ENCODE measurements at regions not wholly inside any gene's neighbourhood (a gene's known extent, or its start where the extent isn't known, plus 50 kb on each side); places are given as distances from the start of the nearest gene placed in this dataset.
A peak's percentile ranks its signal among the peaks of the same experiment; 100 is the strongest.
"Not testable (repeated sequence)": the region's sequence is repeated elsewhere in the genome, so short reads cannot be mapped to it uniquely, and the experiment has no call there.

DNA sequence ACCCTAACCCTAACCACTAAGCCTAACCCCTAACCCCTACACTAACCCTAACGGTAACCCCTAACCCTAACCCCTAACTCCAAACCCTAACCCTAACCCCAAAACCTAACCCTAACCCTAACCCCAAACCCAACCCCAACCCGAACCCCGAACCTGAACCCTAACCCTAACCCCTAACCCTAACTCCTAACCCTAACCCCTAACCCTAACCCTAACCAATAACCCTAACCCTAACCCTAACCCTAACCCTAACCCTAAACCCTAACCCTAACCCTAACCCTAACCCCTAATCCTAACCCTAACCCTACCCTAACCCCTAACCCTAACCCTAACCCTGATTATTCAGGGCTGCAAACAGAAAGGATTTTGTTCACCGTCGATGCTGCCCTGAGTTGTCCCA is 144.6 kb upstream of the DUSP22 start:
- not testable (repeated sequence) for ATAC-seq; H3K27ac Mint-ChIP-seq; H3K36me3 Mint-ChIP-seq; DNase-seq (ENCODE audit: low spot score); H3K4me1 Mint-ChIP-seq (ENCODE audit: low read depth in 2 of 2); H3K4me3 Mint-ChIP-seq; H3K9me3 Mint-ChIP-seq
- H3K27me3 Mint-ChIP-seq, result peaks cover 8 to 10% of the 10 kb centered on the region in 2 donors

- H3K36me3 Mint-ChIP-seq, H3K4me3 Mint-ChIP-seq, H3K9me3 Mint-ChIP-seq, H3K27ac Mint-ChIP-seq: not testable (repeated sequence)
- H3K27me3 Mint-ChIP-seq, result peaks cover 13 to 17% of the 10 kb centered on the region in 2 donors
- DNase-seq (ENCODE audit: low spot score) (peak; percentile 80), ATAC-seq (peak; percentile 94 to 95)
- peaks cover 3 to 10% of the 10 kb centered on the region in 2 donors for H3K4me1 Mint-ChIP-seq (ENCODE audit: low read depth in 2 of 2)
Observed at GRCh38 chr6:148051-148984, 144.0 kb upstream of the DUSP22 start.

- DNase-seq (ENCODE audit: low spot score); H3K27ac Mint-ChIP-seq: not testable (repeated sequence)
- H3K4me1 Mint-ChIP-seq (ENCODE audit: low read depth in 2 of 2), result peaks cover 13 to 26% of the 10 kb centered on the region in 2 donors
Observed at GRCh38 chr6:150147-150546, 142.1 kb upstream of the DUSP22 start.

GRCh38 chr6:152436-152835 is 139.9 kb upstream of the DUSP22 start:
- H3K27ac Mint-ChIP-seq, result peak overlapping the region in 1 of 2 donors; percentile 17
- peaks cover 13 to 45% of the 10 kb centered on the region in 2 donors for H3K4me1 Mint-ChIP-seq (ENCODE audit: low read depth in 2 of 2)
- H3K27me3 Mint-ChIP-seq, result peaks cover 29 to 30% of the 10 kb centered on the region in 2 donors
- ATAC-seq; H3K9me3 Mint-ChIP-seq; H3K4me3 Mint-ChIP-seq; H3K36me3 Mint-ChIP-seq; DNase-seq (ENCODE audit: low spot score): not testable (repeated sequence)

More at GRCh38 chr6:150147-150546, 142.1 kb upstream of the DUSP22 start:
- H3K36me3 Mint-ChIP-seq, H3K4me3 Mint-ChIP-seq, H3K9me3 Mint-ChIP-seq, ATAC-seq: not testable (repeated sequence)
- H3K27me3 Mint-ChIP-seq, result peaks cover 27 to 30% of the 10 kb centered on the region in 2 donors

- not testable (repeated sequence) for ATAC-seq; DNase-seq (ENCODE audit: low spot score); H3K9me3 Mint-ChIP-seq; H3K36me3 Mint-ChIP-seq
- H3K4me3 Mint-ChIP-seq, result peak overlapping the region; percentile 47
- peak overlapping the region in 1 of 2 donors; percentile 17 for H3K27ac Mint-ChIP-seq
- H3K27me3 Mint-ChIP-seq, result peaks cover 29 to 30% of the 10 kb centered on the region in 2 donors
- H3K4me1 Mint-ChIP-seq (ENCODE audit: low read depth in 2 of 2), result peaks cover 13 to 45% of the 10 kb centered on the region in 2 donors
Observed at GRCh38 chr6:153026-153425, 139.3 kb upstream of the DUSP22 start.

- DNase-seq (ENCODE audit: low spot score); H3K36me3 Mint-ChIP-seq; ATAC-seq; H3K9me3 Mint-ChIP-seq: not testable (repeated sequence)
- H3K27ac Mint-ChIP-seq, result peak overlapping the region in 1 of 2 donors; percentile 25
- peaks cover 34 to 36% of the 10 kb centered on the region in 2 donors for H3K27me3 Mint-ChIP-seq
- peaks cover 13 to 45% of the 10 kb centered on the region in 2 donors for H3K4me1 Mint-ChIP-seq (ENCODE audit: low read depth in 2 of 2)
- peak overlapping the region; percentile 55 for H3K4me3 Mint-ChIP-seq
Observed at GRCh38 chr6:153867-154266, 138.4 kb upstream of the DUSP22 start.

DNA sequence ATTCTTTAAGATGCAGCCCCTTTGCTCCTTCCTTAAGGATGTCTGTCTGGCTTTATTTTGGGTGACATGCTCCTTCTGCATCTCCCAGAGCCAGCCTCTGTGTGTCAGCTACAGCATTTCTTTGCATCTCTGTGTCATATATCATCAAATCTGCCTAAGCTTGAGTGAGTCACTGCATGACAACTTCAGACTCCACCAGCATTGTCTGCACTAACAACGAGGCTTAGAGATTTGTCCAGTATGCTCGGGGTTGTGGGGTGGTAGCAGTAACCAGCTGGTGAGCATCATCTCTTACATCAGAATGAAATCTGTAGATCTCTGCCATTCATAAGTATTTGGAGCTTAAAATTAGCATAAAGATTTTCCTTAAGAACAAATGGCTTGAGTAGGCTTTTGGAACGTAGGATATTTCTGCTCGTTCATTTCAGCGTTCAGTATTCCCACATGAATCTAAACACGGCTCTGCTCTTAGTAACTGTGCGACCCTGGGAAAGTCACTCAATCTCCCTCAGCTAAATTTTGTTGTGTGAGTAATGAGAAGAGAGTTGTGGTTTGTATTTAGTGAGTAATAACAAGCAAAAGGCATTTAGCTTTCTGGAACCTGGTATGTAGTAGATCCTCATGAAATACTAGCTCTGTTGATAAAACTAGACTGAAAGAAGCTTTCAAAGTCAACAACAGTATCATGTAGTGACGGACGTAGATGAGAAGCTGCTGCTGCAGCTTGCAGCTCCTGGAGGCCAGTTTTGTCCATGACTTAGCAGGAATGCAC is 137.8 kb upstream of the DUSP22 start:
- peaks cover 36 to 41% of the 10 kb centered on the region in 2 donors for H3K27me3 Mint-ChIP-seq

DNA sequence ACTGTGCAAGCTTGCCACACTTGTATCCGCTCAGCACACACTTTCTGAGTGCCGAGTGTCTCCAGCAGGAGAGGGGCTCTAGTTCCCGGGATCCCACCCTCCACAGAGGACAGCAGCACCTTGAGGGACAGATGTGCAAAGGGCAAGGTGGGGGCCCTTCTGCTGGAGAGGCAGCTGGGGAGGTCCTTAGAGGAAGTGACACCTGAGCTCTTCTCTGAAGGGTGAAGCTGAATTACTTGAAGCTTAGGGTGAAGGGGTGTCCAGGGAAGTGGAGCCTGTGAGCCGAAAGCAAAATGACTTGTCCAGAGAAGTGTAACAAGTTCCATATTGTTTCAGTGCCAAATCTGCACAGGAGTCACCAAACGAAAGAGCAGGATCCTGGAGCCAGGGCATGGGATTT is 136.3 kb upstream of the DUSP22 start:
- H3K4me1 Mint-ChIP-seq (ENCODE audit: low read depth in 2 of 2), result peaks cover 10 to 45% of the 10 kb centered on the region in 2 donors
- ATAC-seq (no peak), DNase-seq (ENCODE audit: low spot score) (no peak)
- no peak overlapping the region for H3K27ac Mint-ChIP-seq
- H3K4me3 Mint-ChIP-seq, result peak overlapping the region; percentile 27
- H3K9me3 Mint-ChIP-seq, result no peaks in the 10 kb centered on the region
- H3K27me3 Mint-ChIP-seq, result peaks cover 48 to 55% of the 10 kb centered on the region in 2 donors
- H3K36me3 Mint-ChIP-seq, result no peaks in the 10 kb centered on the region

More for the DNA sequence above, 137.8 kb upstream of the DUSP22 start:
- not testable (repeated sequence) for ATAC-seq; DNase-seq (ENCODE audit: low spot score); H3K36me3 Mint-ChIP-seq; H3K9me3 Mint-ChIP-seq
- Mint-ChIP-seq H3K4me1 (ENCODE audit: low read depth in 2 of 2) (peaks cover 12 to 45% of the 10 kb centered on the region in 2 donors), H3K27ac (peak overlapping the region in 1 of 2 donors; percentile 25), H3K4me3 (peak overlapping the region; percentile 55)

GRCh38 chr6:156441-157140 is 135.7 kb upstream of the DUSP22 start:
- Mint-ChIP-seq H3K4me3 (peak overlapping the region; percentile 50), H3K4me1 (ENCODE audit: low read depth in 2 of 2) (peaks cover 10 to 44% of the 10 kb centered on the region in 2 donors), H3K27me3 (peaks cover 50 to 55% of the 10 kb centered on the region in 2 donors), H3K27ac (peak overlapping the region in 1 of 2 donors; percentile 33)
- not testable (repeated sequence) for H3K36me3 Mint-ChIP-seq; ATAC-seq; DNase-seq (ENCODE audit: low spot score); H3K9me3 Mint-ChIP-seq

- H3K27ac Mint-ChIP-seq, result peak overlapping the region in 1 of 2 donors; percentile 33
- DNase-seq (ENCODE audit: low spot score); H3K36me3 Mint-ChIP-seq; ATAC-seq; H3K9me3 Mint-ChIP-seq: not testable (repeated sequence)
- H3K27me3 Mint-ChIP-seq, result peaks cover 45 to 49% of the 10 kb centered on the region in 2 donors
- peaks cover 10 to 41% of the 10 kb centered on the region in 2 donors for H3K4me1 Mint-ChIP-seq (ENCODE audit: low read depth in 2 of 2)
- H3K4me3 Mint-ChIP-seq, result peak overlapping the region; percentile 38
Observed at GRCh38 chr6:157176-157575, 135.1 kb upstream of the DUSP22 start.

- H3K36me3 Mint-ChIP-seq; H3K27ac Mint-ChIP-seq; H3K9me3 Mint-ChIP-seq; ATAC-seq; H3K4me3 Mint-ChIP-seq; DNase-seq (ENCODE audit: low spot score); H3K4me1 Mint-ChIP-seq (ENCODE audit: low read depth in 2 of 2): not testable (repeated sequence)
- peaks cover 27 to 28% of the 10 kb centered on the region in 2 donors for H3K27me3 Mint-ChIP-seq
Observed at GRCh38 chr6:161657-162056, 130.6 kb upstream of the DUSP22 start.

DNA sequence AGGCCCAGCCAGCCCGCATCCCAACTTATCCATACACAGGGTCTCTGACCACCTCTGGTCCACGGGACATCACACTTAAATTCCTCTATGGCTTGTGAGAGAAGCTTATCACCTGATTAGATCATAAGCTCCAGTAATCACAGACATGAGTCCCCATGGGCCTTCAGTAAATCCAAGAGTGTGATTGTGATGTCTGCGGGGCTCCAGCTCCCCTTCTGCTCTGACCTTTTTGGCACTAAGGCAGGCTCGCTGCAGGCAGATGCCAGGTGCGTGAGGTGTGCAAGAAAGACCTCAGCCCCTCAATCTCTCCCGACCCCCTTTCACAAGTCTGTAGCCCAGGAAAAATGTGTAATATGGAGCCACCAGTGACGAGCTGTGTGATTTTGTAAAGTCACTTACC is 127.6 kb upstream of the DUSP22 start:
- Mint-ChIP-seq H3K36me3 (no peaks in the 10 kb centered on the region), H3K27ac (no peak overlapping the region), H3K27me3 (peaks cover 14 to 22% of the 10 kb centered on the region in 2 donors), H3K4me3 (no peak overlapping the region), H3K9me3 (no peaks in the 10 kb centered on the region), H3K4me1 (ENCODE audit: low read depth in 2 of 2) (no peaks in the 10 kb centered on the region)
- ATAC-seq (no peak), DNase-seq (ENCODE audit: low spot score) (no peak)

DNA sequence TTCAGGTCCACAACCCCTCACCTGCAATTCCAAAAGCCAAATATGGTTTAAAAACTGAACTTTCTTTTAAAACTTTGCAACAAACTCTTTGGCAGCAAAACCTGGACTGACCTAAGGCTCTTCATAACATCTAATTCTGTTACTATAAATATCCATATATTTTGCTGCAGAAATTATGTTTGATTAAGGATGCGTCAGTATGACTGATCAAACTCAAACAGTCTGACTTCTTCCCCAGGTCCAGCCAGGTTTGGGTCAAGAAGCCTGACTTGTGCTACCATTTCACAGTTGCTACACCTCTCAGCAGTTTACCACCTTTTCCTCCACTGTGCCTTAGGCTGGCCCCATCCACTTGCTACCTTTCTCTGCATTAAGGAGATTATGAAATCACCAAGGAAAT is 127.0 kb upstream of the DUSP22 start:
- no peak for ATAC-seq
- no peak for DNase-seq (ENCODE audit: low spot score)
- no peaks in the 10 kb centered on the region for H3K36me3 Mint-ChIP-seq
- H3K4me1 Mint-ChIP-seq (ENCODE audit: low read depth in 2 of 2), result no peaks in the 10 kb centered on the region
- H3K4me3 Mint-ChIP-seq, result no peak overlapping the region
- peaks cover 13 to 21% of the 10 kb centered on the region in 2 donors for H3K27me3 Mint-ChIP-seq
- no peak overlapping the region for H3K27ac Mint-ChIP-seq
- no peaks in the 10 kb centered on the region for H3K9me3 Mint-ChIP-seq

All from natural killer cell treated with Interleukin-12 subunit alpha and Interleukin-12 subunit beta and Interleukin-15 and Interleukin-18, amount 100 ng/mL, for 72 hours (primary cell).